Caco-2 (cell line): ENCODE measurements at regions not wholly inside any gene's neighbourhood (a gene's known extent, or its start where the extent isn't known, plus 50 kb on each side); places are given as distances from the start of the nearest gene placed in this dataset.

Source experiments
- BruUV-seq: library from RNA; stranded (reverse); fragments of 400-500 nt; replicated peaks from 2 replicates; lab custom pipeline; 2021; lab: Mats Ljungman, UMichigan
- CTCF ChIA-PET: fragments of 300-600 bp; sonication (Branson Sonifier 250); formaldehyde crosslinking; loops from one replicate; lab custom pipeline; 2022; ENCODE audit warnings: antibody characterized with exemption; lab: Charles Lee
- POLR2A ChIA-PET: fragments of 300-600 bp; sonication (Branson Sonifier 250); formaldehyde crosslinking; loops from one replicate; lab custom pipeline; 2022; ENCODE audit warnings: antibody characterized with exemption; lab: Charles Lee
- DNase-seq, 2 experiments: peaks; one replicate each; pipeline versions ENCODE4 v3.0.0 to v3.0.0-alpha.2; 2020 to 2022
- H3K27me3 ChIP-seq: replicated peaks from 2 replicates; pipeline ENCODE4 v1.6.0; 2011; ENCODE audit warnings: low read length; ENCODE audit not compliant: control insufficient read depth, insufficient read depth
- H3K36me3 ChIP-seq: 2 replicates; pipeline ENCODE4 v1.5.1; 2011; ENCODE audit warnings: low read length; ENCODE audit not compliant: control insufficient read depth, insufficient read depth
- H3K4me1 ChIP-seq: fragments of 250-450 bp; sonication (Bioruptor Pico); 2 replicates; pipeline ENCODE4 v1.5.1; 2020; ENCODE audit warnings: mild to moderate bottlenecking
- H3K4me3 ChIP-seq: 2 replicates; pipeline ENCODE4 v1.5.1; 2011; ENCODE audit warnings: low read depth, mild to moderate bottlenecking, control low read depth, low read length
- H3K9me3 ChIP-seq: fragments of 250-450 bp; sonication (Bioruptor Pico); 2 replicates; pipeline ENCODE4 v1.5.1; 2020; ENCODE audit warnings: mild to moderate bottlenecking, moderate library complexity
- H3K27ac Mint-ChIP-seq: one replicate; pipeline ENCODE4 v1.8.0; 2022; ENCODE audit warnings: mixed read lengths; ENCODE audit not compliant: unreplicated experiment
- H3K27me3 Mint-ChIP-seq: one replicate; pipeline ENCODE4 v1.8.0; 2022; ENCODE audit warnings: mixed read lengths; ENCODE audit not compliant: insufficient read depth, unreplicated experiment
- H3K36me3 Mint-ChIP-seq: one replicate; pipeline ENCODE4 v1.8.0; 2022; ENCODE audit warnings: mild to moderate bottlenecking, mixed read lengths; ENCODE audit not compliant: insufficient read depth, unreplicated experiment
- H3K4me1 Mint-ChIP-seq: one replicate; pipeline ENCODE4 v1.8.0; 2022; ENCODE audit warnings: low read depth, mixed read lengths; ENCODE audit not compliant: unreplicated experiment
- H3K4me3 Mint-ChIP-seq: one replicate; pipeline ENCODE4 v1.8.0; 2022; ENCODE audit warnings: mild to moderate bottlenecking, moderate library complexity, mixed read lengths; ENCODE audit not compliant: unreplicated experiment
- H3K9me3 Mint-ChIP-seq: one replicate; pipeline ENCODE4 v1.8.0; 2022; ENCODE audit warnings: mixed read lengths; ENCODE audit not compliant: unreplicated experiment
- intact Hi-C: fragments of 100-400 bp; cut with micrococcal nuclease; formaldehyde crosslinking; loops from one replicate; pipeline ENCODE4 v1.10.0; 2022; ENCODE audit not compliant: unreplicated experiment
- TF ChIP-seq, protein P1 (sequence below), 2 experiments: fragments of 200-600 bp in 1 of 2; IDR thresholded peaks; 1 replicate in 1 of 2; 2 replicates in 1 of 2; pipeline versions ENCODE4 v1.5.1 to v1.8.0; 2011 to 2022; ENCODE audit warnings: antibody characterized with exemption in 1 of 2, control low read depth in 1 of 2, inconsistent platforms in 1 of 2, low read depth in 1 of 2, low read length in 1 of 2, mild to moderate bottlenecking in 1 of 2, moderate library complexity in 1 of 2; ENCODE audit not compliant: insufficient read depth in 1 of 2, severe bottlenecking in 1 of 2, unreplicated experiment in 1 of 2

DNA sequence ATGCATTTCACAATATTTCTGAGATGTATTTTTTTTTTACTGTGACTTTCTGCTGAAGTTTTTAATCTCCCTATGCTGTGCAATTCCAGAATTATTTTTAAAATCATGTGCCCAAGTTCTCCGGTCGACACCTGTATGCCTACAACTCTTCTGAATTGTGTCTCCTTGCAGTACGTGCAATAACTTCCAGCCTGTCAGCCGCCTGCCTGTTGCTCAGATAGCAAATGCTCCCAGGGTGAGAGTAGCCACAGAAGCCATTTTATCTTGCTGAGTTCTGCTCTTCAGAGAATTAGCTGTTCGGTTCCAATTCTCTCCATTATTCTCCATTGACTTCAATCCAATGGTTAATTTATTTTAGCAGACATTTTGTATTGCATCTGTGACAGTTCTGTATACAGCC is 188.3 kb downstream of the CDC14C start:
- Histone ChIP-seq H3K27me3 (no peaks in the 10 kb centered on the region), H3K36me3 (no peaks in the 10 kb centered on the region), H3K4me1 (no peaks in the 10 kb centered on the region), H3K4me3 (no peak overlapping the region), H3K9me3 (peaks cover 3% of the 10 kb centered on the region; the same call in 1 of the 2 replicates)
- Mint-ChIP-seq H3K36me3 (no peaks in the 10 kb centered on the region), H3K4me3 (no peak overlapping the region), H3K27ac (no peak overlapping the region), H3K27me3 (peaks cover 2% of the 10 kb centered on the region), H3K4me1 (no peaks in the 10 kb centered on the region), H3K9me3 (no peaks in the 10 kb centered on the region)
- no peak for DNase-seq
- BruUV-seq, result no TSS peak
- intact Hi-C loops, result no loop called here
- TF ChIP-seq, protein P1, sequence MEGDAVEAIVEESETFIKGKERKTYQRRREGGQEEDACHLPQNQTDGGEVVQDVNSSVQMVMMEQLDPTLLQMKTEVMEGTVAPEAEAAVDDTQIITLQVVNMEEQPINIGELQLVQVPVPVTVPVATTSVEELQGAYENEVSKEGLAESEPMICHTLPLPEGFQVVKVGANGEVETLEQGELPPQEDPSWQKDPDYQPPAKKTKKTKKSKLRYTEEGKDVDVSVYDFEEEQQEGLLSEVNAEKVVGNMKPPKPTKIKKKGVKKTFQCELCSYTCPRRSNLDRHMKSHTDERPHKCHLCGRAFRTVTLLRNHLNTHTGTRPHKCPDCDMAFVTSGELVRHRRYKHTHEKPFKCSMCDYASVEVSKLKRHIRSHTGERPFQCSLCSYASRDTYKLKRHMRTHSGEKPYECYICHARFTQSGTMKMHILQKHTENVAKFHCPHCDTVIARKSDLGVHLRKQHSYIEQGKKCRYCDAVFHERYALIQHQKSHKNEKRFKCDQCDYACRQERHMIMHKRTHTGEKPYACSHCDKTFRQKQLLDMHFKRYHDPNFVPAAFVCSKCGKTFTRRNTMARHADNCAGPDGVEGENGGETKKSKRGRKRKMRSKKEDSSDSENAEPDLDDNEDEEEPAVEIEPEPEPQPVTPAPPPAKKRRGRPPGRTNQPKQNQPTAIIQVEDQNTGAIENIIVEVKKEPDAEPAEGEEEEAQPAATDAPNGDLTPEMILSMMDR (IDR thresholded peaks at IDR 0.05; ENCODE audit: insufficient read depth in 1 of 2, low read depth in 1 of 2, low read length in 1 of 2, severe bottlenecking in 1 of 2, unreplicated experiment in 1 of 2), result no peak
- CTCF ChIA-PET, result no interaction called here
- POLR2A ChIA-PET, result no interaction called here

DNA sequence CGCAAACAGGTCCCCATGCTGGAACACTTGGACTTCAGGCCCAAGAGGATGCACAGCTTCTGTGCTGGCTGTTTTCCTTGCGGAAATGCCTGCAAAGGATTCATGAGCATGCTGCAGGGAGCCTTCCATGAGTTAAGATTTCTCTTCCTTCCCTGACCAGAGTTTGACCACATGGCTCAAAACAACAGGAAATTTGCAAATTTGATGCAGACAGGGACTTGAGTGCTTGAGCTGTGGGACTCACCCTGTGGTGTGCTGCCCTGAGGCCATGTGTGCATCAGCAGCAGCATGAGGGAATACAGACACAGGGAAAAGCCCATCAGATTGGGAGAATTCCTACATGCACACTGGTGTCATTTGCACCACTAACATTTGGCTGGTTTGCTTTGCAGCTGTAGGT is 195.4 kb downstream of the CDC14C start:
- Histone ChIP-seq H3K36me3 (no peaks in the 10 kb centered on the region), H3K27me3 (no peaks in the 10 kb centered on the region), H3K4me3 (no peak overlapping the region), H3K9me3 (no peaks in the 10 kb centered on the region), H3K4me1 (no peaks in the 10 kb centered on the region)
- no peak for DNase-seq
- Mint-ChIP-seq H3K36me3 (no peaks in the 10 kb centered on the region), H3K4me3 (no peak overlapping the region), H3K27me3 (peaks cover 2% of the 10 kb centered on the region), H3K4me1 (no peaks in the 10 kb centered on the region), H3K27ac (no peak overlapping the region), H3K9me3 (no peaks in the 10 kb centered on the region)
- POLR2A ChIA-PET, result no interaction called here
- intact Hi-C loops, result no loop called here
- CTCF ChIA-PET, result no interaction called here
- TF ChIP-seq, protein P1 (IDR thresholded peaks at IDR 0.05; ENCODE audit: insufficient read depth in 1 of 2, low read depth in 1 of 2, low read length in 1 of 2, severe bottlenecking in 1 of 2, unreplicated experiment in 1 of 2), result no peak
- BruUV-seq, result no TSS peak

DNA sequence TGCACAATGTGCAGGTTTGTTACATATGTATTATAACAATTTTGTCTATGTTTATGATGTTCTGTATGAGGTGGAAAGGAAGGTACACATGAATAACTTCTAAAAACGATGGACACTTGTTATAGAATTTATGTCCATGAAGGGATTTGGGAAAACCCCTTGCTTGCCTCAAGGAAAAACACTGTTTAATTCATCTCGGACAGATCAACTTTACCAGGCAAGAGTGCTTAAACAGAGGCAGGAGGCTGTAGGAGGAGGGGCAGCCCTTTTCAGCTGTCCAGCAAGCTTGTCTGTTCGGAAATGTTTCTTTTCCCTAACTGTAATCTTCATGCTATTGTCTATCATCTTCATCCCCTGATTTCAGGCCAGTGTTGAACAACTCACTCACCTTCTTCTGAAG is 200.9 kb downstream of the CDC14C start:
- no peaks in the 10 kb centered on the region for H3K36me3 ChIP-seq
- TF ChIP-seq, protein P1 (IDR thresholded peaks at IDR 0.05; ENCODE audit: insufficient read depth in 1 of 2, low read depth in 1 of 2, low read length in 1 of 2, severe bottlenecking in 1 of 2, unreplicated experiment in 1 of 2), result no peak
- no peak for DNase-seq
- no peaks in the 10 kb centered on the region for H3K9me3 Mint-ChIP-seq
- ChIA-PET POLR2A (no interaction called here), CTCF (no interaction called here)
- no peak overlapping the region for H3K4me3 Mint-ChIP-seq
- no peak overlapping the region for H3K27ac Mint-ChIP-seq
- H3K4me1 Mint-ChIP-seq, result no peaks in the 10 kb centered on the region
- no peaks in the 10 kb centered on the region for H3K9me3 ChIP-seq
- intact Hi-C loops, result no loop called here
- no peaks in the 10 kb centered on the region for H3K36me3 Mint-ChIP-seq
- no TSS peak for BruUV-seq
- peaks cover 5% of the 10 kb centered on the region for H3K27me3 Mint-ChIP-seq
- H3K4me3 ChIP-seq, result no peak overlapping the region
- H3K27me3 ChIP-seq, result no peaks in the 10 kb centered on the region
- H3K4me1 ChIP-seq, result no peaks in the 10 kb centered on the region
